ENCODE measurements at regions not wholly inside any gene's neighbourhood (a gene's known extent, or its start where the extent isn't known, plus 50 kb on each side); places are given as distances from the start of the nearest gene placed in this dataset.

DNA sequence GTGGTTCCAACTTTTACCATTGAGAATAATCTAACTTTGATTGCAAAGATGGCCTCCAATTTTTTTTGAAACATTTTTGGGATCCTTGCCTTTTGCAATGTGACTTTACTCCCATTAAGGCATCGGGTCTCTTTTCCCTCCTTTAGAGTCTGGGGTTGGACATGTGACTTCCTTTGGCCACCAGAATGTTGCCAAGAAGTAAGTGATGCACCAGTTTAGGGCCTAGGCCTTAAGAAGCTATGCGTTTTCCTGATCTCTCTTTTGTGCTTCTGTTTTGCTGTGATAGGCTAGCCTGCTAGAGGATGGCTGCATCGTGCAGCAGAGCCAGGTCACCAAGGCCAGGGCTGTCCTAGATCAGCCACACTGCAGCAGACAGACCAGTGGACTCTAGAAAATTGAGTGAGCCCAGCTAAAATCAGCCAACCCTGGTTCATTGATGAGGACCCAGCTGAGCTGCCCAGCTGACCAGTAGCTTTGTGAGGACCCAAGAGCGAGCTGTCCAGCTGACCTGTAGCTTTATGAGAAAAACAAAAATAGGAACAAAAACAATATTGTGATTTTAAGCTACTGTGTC is 594.0 kb upstream of the JAG1 start:
- DNase-seq = no peak

DNA sequence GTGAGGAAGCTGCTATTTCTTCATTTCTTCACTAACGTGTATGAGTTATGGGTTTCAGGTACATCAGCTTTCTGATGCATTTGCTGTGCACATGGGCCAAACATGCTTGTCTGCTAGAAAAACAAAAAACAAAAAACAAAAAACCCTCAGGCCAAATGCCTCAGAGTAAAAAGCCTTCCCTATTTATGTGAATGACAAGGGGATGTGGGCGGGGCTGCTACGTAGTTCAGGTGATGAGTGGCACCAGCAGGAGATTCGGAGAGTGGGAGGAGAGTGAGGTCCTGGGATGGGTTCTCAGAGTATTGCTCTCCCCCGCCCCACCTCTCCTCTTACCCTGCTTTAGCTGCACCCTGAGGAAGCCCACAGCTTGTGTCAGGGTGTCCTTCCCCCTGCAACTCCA is 596.8 kb upstream of the JAG1 start:
- DNase-seq = no peak

GRCh38 chr20:11271319-11271718 is 597.5 kb upstream of the JAG1 start:
- no peak for DNase-seq

DNA sequence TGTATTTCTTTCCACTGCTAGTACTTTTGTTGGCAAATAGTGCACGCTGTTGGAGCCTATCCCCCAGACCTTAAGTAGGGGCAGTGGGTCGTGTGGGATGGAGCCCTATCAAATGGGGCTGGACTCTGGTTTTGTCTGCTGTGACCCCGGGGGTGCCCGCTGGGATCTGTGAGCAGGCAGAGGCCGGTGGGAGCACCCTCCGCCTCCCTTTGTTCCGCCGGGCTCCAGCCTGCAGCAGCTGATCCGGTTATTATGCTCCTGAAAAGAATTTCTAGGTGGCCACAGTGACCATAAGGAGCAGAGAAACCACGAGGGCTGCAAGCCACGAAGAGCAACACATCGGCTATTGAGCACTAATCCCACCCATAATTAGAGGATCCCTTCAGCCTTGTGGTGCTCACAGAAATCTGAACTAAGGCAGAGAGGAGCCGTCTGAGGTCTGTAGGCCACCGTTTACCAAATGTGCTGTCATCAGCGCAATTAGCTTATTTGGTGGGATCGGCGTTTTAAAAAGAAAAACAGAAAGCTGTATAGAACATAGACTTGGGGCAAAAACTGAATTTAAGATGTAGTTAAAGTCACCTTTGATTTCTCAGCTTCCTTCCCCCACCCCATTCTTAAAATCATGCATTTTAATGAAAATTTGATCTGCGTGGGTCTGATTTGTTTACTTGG is 598.3 kb upstream of the JAG1 start:
- DNase-seq = no peak

- DNase-seq = peak; percentile 34
Observed at GRCh38 chr20:11274141-11274594, 600.4 kb upstream of the JAG1 start.

- DNase-seq = no peak
Observed at GRCh38 chr20:11275740-11276139, 601.9 kb upstream of the JAG1 start.

DNA sequence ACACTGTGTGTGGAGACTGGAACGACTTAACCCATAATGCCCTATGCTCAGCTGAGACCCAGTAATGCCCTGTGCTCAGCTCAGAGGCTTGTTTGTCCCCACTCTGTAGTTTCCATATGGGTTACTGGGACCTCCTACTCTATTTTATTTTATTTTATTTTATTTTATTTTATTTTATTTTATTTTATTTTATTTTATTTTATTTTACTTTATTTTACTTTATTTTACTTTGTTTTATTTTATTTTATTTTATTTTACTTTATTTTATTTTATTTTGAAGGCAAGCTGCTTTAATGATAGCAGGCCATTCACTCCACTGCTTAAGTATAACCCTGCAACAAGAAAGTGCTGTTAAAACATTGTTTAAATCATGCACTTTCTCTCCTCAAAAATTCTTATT is 603.4 kb upstream of the JAG1 start:
- DNase-seq = no peak

DNA sequence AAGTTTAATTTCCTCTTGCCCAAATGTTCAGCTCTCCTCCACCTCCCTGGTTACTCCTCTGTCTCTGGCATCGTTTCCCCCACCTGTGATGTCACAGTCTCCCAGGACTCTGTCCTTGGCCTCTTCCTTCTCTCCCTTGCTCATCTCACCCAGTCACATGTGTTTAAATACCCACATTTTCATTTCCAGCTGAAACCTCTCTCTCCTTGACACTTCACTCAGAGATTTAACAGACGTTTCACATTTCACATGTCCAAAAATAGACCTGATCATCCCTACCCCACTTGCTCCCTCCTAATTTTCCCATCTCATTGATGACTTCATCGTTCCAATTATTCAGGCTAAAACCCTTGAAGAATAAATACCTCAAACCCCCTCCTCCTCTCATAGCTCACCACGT is 604.1 kb upstream of the JAG1 start:
- DNase-seq = no peak

- no peak for DNase-seq
Observed at GRCh38 chr20:11278461-11278860, 604.7 kb upstream of the JAG1 start.

DNA sequence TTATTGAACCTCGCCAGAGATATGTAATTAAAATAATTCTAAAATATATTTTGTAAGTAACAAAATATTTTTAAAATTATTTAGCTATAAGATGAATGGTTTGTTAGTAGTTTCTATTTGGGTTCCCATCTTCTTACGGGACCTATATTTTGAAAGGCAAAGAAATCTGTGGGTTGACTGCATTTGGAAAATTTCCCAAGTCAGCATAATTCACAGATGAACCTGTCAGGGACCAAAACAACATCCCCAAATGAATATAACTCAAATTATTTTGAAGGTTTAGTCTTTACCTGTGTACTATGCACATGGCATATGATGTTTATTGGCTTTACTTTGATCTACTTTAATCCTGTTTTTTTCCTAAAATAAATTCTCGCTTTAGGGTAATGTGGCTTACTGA is 607.4 kb upstream of the JAG1 start:
- DNase-seq = no peak

DNA sequence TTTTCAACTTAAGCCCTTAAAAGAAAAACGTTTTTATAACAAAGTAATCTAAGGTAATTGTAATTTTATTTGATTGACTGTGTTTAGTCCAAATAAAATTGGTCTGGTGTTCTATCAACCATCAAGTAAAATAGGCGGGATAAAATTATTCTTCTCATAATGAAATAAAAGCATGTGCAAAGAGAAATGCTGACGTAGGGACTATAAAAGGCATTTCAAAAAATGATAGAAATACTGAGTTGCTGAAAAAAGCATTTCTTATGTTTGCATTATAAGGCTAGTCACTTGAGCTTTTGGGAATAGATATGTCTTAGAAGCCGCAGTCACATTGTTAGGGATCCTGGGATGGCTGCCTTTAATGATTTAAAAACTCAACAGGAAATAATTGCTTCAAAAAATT is 608.0 kb upstream of the JAG1 start:
- no peak for DNase-seq

DNA sequence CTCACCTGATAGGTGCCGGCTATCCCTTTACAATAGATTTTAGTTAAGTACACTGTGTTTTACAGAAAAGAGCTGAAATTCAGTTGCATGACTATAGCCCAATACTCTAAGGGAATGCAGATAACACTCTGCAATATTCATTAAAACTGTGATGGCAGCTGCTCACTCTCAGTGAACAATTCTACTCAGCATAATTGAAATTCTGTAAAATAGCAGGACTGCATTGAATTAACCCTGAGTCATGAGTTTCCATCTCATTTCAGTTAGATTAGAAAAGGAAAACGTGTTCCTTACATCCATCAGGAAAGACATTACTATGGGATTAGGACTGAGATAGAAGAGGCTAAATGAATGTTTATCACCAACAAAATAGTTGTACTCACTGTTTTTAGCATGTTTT is 613.3 kb upstream of the JAG1 start:
- DNase-seq = no peak

DNA sequence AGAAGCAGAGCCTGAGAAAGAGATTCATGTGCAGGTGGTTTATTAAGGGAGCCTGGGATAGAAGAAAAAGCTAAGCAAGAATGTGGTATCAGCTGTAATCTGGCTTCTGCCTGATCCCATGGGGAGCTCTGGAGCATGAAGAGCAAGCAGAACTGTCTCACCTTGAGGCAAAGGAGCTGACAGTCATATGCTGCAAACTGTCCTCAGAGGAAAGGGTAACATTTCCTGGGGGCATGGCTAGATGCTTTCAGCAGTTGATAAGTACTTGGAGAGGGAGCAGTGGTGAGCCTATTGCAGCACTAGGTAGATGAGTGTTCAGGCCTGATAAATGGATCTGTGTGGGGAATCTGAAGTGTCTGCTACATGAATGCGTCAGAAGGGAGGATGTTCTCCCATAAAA is 621.5 kb upstream of the BTBD3 start:
- DNase-seq = no peak

DNA sequence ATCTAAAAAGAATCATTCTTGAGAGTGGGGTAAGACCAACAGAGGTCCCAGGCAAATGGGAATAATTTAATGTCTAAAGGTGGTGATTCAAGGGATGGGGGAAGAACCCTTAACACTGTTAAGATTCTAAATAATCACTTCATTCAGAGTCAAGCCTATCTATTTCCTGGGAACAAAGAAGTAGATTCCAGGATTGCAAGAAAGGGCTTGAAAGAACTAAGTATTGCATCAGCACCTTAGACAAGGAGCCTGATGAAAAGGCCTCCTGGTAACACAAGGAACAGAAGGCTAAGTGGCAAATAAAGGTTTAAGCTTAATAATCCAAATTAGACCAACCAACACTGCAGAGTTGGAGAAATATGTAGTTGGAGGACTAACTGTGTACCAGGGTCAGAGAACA is 620.7 kb upstream of the BTBD3 start:
- no peak for DNase-seq

DNA sequence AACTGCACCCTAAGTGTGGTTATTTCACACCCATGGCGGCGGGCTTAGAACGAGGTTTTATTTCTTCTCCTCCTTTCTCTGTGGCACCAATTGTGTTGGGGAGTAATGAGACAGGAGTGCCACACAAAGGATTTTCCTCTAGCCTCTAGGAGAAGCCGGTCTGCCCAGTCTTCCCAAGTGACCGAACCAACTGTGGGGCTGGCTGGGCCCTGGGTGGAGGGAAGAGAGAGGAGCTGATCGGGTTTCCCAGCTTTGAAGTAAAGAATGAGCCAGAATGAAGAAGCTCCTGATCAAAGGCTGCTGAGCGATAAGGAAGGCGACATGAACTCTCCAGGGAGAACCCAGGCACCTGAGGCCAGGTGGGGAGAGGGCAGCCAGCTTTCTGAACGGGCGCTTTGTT is 616.0 kb upstream of the BTBD3 start:
- no peak for DNase-seq

DNA sequence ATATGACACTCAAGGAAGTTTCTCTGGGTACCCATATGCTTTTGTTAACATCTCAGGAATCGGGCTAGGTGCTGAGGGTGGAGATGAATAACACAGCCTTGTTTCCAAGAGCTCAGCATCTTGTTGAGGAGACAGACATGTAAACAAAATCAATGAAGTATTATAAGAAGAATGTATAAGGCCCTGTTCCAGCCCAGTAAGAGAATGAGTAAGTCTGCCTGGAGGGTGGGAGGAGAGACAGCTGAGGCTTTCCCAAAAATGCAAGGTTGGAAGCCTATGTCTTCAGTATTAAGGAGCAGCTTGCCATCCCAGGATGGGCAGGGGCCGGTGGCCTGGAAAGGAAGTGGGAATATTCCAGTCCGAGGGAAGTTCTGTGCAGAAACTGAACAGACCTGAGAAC is 615.3 kb upstream of the BTBD3 start:
- DNase-seq = no peak

GRCh38 chr20:11304795-11305194 is 612.9 kb upstream of the BTBD3 start:
- no peak for DNase-seq

- no peak for DNase-seq
Observed at GRCh38 chr20:11305406-11305805, 612.3 kb upstream of the BTBD3 start.

DNA sequence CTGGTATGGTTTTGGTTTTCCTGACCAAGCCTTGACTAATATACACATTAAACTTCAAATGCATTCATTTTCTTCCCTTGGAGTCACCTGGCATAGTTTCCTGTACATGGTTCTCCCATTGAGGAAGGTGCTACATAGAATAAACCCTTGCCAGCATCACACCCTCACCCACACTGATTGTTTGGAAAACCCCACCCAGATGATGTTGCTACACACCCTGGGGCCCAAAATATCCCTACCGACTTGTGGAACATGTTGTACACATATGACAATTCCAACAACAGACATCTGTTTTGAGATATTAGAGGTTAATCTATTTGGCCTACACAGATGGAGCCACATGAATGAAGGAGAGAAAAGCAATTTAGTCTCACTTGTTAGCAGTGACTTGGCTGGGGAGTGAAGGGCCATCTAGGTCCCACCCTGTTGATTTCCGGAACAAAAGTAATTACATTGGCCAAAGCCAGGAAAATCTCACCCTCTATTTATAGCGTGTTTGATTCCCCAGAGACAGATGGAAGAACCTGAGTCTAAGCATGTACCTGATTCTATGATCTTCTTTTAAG is 606.0 kb upstream of the BTBD3 start:
- DNase-seq = no peak

GRCh38 chr20:11315525-11315924 is 602.2 kb upstream of the BTBD3 start:
- no peak for DNase-seq

DNA sequence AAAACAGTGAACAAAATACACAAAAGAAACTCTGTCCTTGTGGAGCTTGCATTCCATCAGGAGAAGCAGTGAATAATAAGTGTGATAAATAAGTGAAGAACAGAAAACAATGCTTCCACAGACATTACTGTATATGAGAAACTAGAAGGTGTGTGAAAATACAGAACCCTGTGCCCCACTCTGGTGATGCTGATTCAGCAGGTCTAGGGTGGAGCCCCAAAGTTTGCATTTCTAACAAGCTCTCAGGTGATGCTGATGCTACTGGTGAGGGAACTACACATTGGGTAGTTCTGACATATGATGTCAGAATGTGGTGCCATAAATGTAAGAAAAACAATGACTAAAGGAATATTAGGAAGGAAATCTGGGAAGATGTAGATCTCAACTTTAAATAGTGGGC is 601.4 kb upstream of the BTBD3 start:
- no peak for DNase-seq

- no peak for DNase-seq
Observed at GRCh38 chr20:11320033-11320432, 597.7 kb upstream of the BTBD3 start.

- DNase-seq = no peak
Observed at GRCh38 chr20:11323816-11324215, 593.9 kb upstream of the BTBD3 start.

DNA sequence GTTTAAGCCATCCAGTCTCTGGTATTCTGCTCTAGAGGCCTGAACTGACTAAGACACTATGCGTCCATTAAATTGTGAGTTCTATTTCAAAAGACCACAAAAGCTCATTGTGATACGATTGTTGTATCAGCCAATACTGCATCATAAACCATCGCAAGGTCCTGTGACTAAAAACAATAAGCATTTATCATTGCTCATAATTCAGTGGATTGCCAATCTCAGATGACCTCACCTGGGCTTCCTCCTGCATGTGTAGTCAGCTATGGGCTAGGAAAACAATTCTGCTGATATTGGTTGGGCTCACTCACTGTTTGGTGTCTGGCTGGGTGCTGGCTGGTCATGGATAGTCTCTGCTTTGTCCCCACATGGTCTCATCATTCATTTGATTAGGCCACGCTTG is 592.7 kb upstream of the BTBD3 start:
- DNase-seq = no peak

GRCh38 chr20:11328839-11329238 is 588.9 kb upstream of the BTBD3 start:
- DNase-seq = no peak
